DOHH2 (cell line): ENCODE measurements at regions not wholly inside any gene's neighbourhood (a gene's known extent, or its start where the extent isn't known, plus 50 kb on each side); places are given as distances from the start of the nearest gene placed in this dataset.

ENCODE experiments used
- H3F3A ChIP-seq: fragments of 200-600 bp; sonication (generic), shearing (Covaris generic); 2 replicates; pipeline ENCODE4 v1.6.0; 2016; ENCODE audit warnings: antibody characterized with exemption, mild to moderate bottlenecking; ENCODE audit not compliant: control insufficient read depth, insufficient read depth
- H3K27ac ChIP-seq: fragments of 200-600 bp; sonication (generic); 2 replicates; pipeline ENCODE4 v1.5.1; 2014; ENCODE audit warnings: low read depth, mild to moderate bottlenecking, low read length, moderate library complexity
- H3K27me3 ChIP-seq: fragments of 200-600 bp; sonication (generic); 2 replicates; pipeline ENCODE4 v1.6.1; 2014; ENCODE audit warnings: mild to moderate bottlenecking, low read length, mixed read lengths; ENCODE audit not compliant: control insufficient read depth
- H3K36me3 ChIP-seq: fragments of 200-600 bp; sonication (generic); 2 replicates; pipeline ENCODE4 v1.6.1; 2014; ENCODE audit warnings: mild to moderate bottlenecking, low read length, moderate library complexity, mixed read lengths; ENCODE audit not compliant: control insufficient read depth
- H3K4me1 ChIP-seq: fragments of 200-600 bp; sonication (generic); 2 replicates; pipeline ENCODE4 v1.6.1; 2014; ENCODE audit warnings: mild to moderate bottlenecking, low read length, mixed read lengths; ENCODE audit not compliant: control insufficient read depth
- H3K4me2 ChIP-seq: fragments of 200-600 bp; sonication (generic); 2 replicates; pipeline ENCODE4 v1.6.0; 2014; ENCODE audit warnings: mild to moderate bottlenecking, low read length, moderate library complexity
- H3K4me3 ChIP-seq: fragments of 200-600 bp; sonication (generic); 2 replicates; pipeline ENCODE4 v1.5.1; 2014; ENCODE audit warnings: mild to moderate bottlenecking, low read length, mixed read lengths
- H3K79me2 ChIP-seq: fragments of 200-600 bp; sonication (generic); 2 replicates; pipeline ENCODE4 v1.6.1; 2014; ENCODE audit warnings: mild to moderate bottlenecking, low read length, mixed read lengths; ENCODE audit not compliant: control insufficient read depth
- H3K9me2 ChIP-seq: fragments of 200-600 bp; sonication (generic); replicated peaks from 2 replicates; pipeline ENCODE4 v1.6.1; 2014; ENCODE audit warnings: mild to moderate bottlenecking, low read length, mixed read lengths; ENCODE audit not compliant: control insufficient read depth
- H3K9me3 ChIP-seq: fragments of 200-600 bp; sonication (generic); 2 replicates; pipeline ENCODE4 v1.6.1; 2014; ENCODE audit warnings: antibody characterized with exemption, low read length, mixed read lengths; ENCODE audit not compliant: control insufficient read depth, insufficient read depth
- H4K20me1 ChIP-seq: fragments of 200-600 bp; sonication (generic); 2 replicates; pipeline ENCODE4 v1.6.0; 2014; ENCODE audit warnings: low read depth, mild to moderate bottlenecking, antibody characterized with exemption, low read length, moderate library complexity; ENCODE audit not compliant: control insufficient read depth, insufficient read depth
- CTCF ChIP-seq: fragments of 200-600 bp; sonication (generic); IDR thresholded peaks from one replicate; pipeline ENCODE4 v1.5.1; 2014; ENCODE audit warnings: antibody characterized with exemption, mild to moderate bottlenecking, low read depth, low read length; ENCODE audit not compliant: poor library complexity, severe bottlenecking
- EZH2phosphoT487 ChIP-seq: fragments of 200-600 bp; sonication (generic); IDR thresholded peaks from 2 replicates; pipeline ENCODE4 v1.6.1; 2017; ENCODE audit warnings: borderline replicate concordance, mild to moderate bottlenecking, antibody characterized with exemption, low read length, moderate library complexity, mixed read lengths

GRCh38 chr6:126182650-126183311 is 157.1 kb upstream of the CENPW start:
- Histone ChIP-seq H3F3A (no peaks in the 10 kb centered on the region), H3K4me1 (no peaks in the 10 kb centered on the region), H3K36me3 (no peaks in the 10 kb centered on the region), H3K79me2 (no peaks in the 10 kb centered on the region), H3K27me3 (no peaks in the 10 kb centered on the region), H3K4me2 (no peak overlapping the region), H3K9me3 (no peaks in the 10 kb centered on the region), H3K9me2 (no peaks in the 10 kb centered on the region), H4K20me1 (no peaks in the 10 kb centered on the region), H3K4me3 (no peak overlapping the region), H3K27ac (no peak overlapping the region)
- TF ChIP-seq EZH2phosphoT487 (no peak), CTCF (no peak)

GRCh38 chr6:126185774-126186173 is 154.1 kb upstream of the CENPW start:
- no peaks in the 10 kb centered on the region for H3K27me3 ChIP-seq
- no peak overlapping the region for H3K4me2 ChIP-seq
- no peaks in the 10 kb centered on the region for H3K9me2 ChIP-seq
- no peaks in the 10 kb centered on the region for H3K79me2 ChIP-seq
- H3K4me3 ChIP-seq, result no peak overlapping the region
- no peak for TF ChIP-seq EZH2phosphoT487
- no peak for TF ChIP-seq CTCF
- no peaks in the 10 kb centered on the region for H3K36me3 ChIP-seq
- no peaks in the 10 kb centered on the region for H4K20me1 ChIP-seq
- H3F3A ChIP-seq, result no peaks in the 10 kb centered on the region
- H3K4me1 ChIP-seq, result no peaks in the 10 kb centered on the region
- H3K9me3 ChIP-seq, result no peaks in the 10 kb centered on the region
- no peak overlapping the region for H3K27ac ChIP-seq

GRCh38 chr6:126188279-126188909 is 151.5 kb upstream of the CENPW start:
- TF ChIP-seq CTCF (no peak), EZH2phosphoT487 (no peak)
- H3K4me2 ChIP-seq, result no peak overlapping the region
- H3F3A ChIP-seq, result no peaks in the 10 kb centered on the region
- no peak overlapping the region for H3K27ac ChIP-seq
- H3K9me3 ChIP-seq, result no peaks in the 10 kb centered on the region
- H3K79me2 ChIP-seq, result no peaks in the 10 kb centered on the region
- H3K27me3 ChIP-seq, result no peaks in the 10 kb centered on the region
- H3K36me3 ChIP-seq, result no peaks in the 10 kb centered on the region
- no peaks in the 10 kb centered on the region for H4K20me1 ChIP-seq
- no peaks in the 10 kb centered on the region for H3K4me1 ChIP-seq
- H3K4me3 ChIP-seq, result no peak overlapping the region
- H3K9me2 ChIP-seq, result no peaks in the 10 kb centered on the region
